HL-60 (cell line): ENCODE measurements at regions not wholly inside any gene's neighbourhood (a gene's known extent, or its start where the extent isn't known, plus 50 kb on each side); places are given as distances from the start of the nearest gene placed in this dataset.

Experiments
- CTCF ChIP-seq: IDR thresholded peaks from one replicate; pipeline ENCODE4 v1.5.1; 2011; ENCODE audit warnings: low read length, control low read depth, inconsistent platforms; ENCODE audit not compliant: insufficient read depth
- GABPA ChIP-seq: IDR thresholded peaks from 2 replicates; pipeline ENCODE4 v1.6.1; 2012; ENCODE audit warnings: low read depth
- POLR2AphosphoS5 ChIP-seq: IDR thresholded peaks from 2 replicates; pipeline ENCODE4 v1.6.1; 2012; ENCODE audit warnings: low read depth
- TF ChIP-seq, protein P1 (sequence below): IDR thresholded peaks from 2 replicates; pipeline ENCODE4 v1.6.1; 2012; ENCODE audit warnings: low read depth; ENCODE audit not compliant: insufficient replicate concordance

GRCh38 chr11:96643173-96643572, 253.4 kb downstream of the JRKL start:
- TF ChIP-seq CTCF (no peak), POLR2AphosphoS5 (no peak), GABPA (no peak)
- TF ChIP-seq, protein P1, sequence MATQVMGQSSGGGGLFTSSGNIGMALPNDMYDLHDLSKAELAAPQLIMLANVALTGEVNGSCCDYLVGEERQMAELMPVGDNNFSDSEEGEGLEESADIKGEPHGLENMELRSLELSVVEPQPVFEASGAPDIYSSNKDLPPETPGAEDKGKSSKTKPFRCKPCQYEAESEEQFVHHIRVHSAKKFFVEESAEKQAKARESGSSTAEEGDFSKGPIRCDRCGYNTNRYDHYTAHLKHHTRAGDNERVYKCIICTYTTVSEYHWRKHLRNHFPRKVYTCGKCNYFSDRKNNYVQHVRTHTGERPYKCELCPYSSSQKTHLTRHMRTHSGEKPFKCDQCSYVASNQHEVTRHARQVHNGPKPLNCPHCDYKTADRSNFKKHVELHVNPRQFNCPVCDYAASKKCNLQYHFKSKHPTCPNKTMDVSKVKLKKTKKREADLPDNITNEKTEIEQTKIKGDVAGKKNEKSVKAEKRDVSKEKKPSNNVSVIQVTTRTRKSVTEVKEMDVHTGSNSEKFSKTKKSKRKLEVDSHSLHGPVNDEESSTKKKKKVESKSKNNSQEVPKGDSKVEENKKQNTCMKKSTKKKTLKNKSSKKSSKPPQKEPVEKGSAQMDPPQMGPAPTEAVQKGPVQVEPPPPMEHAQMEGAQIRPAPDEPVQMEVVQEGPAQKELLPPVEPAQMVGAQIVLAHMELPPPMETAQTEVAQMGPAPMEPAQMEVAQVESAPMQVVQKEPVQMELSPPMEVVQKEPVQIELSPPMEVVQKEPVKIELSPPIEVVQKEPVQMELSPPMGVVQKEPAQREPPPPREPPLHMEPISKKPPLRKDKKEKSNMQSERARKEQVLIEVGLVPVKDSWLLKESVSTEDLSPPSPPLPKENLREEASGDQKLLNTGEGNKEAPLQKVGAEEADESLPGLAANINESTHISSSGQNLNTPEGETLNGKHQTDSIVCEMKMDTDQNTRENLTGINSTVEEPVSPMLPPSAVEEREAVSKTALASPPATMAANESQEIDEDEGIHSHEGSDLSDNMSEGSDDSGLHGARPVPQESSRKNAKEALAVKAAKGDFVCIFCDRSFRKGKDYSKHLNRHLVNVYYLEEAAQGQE = no peak
